Gastrocnemius medialis (tissue), 4 donors: ENCODE measurements at regions not wholly inside any gene's neighbourhood (a gene's known extent, or its start where the extent isn't known, plus 50 kb on each side); places are given as distances from the start of the nearest gene placed in this dataset.
A peak's percentile ranks its signal among the peaks of the same experiment; 100 is the strongest.

Source experiments
- ATAC-seq, 2 donors: fragments of 150-250 bp; one replicate each; pipeline ENCODE4 v1.9.1; 2016
- DNase-seq, 2 donors: peaks; one replicate each; pipeline ENCODE4 v3.0.0-alpha.2; 2019
- H3K27ac ChIP-seq, 4 donors: fragments of 200-600 bp; sonication (generic); 1 replicate in 1 of 4; 2 replicates in 3 of 4; pipeline ENCODE4 v1.5.1; 2016 to 2018; ENCODE audit warnings: mild to moderate bottlenecking in 2 of 4, moderate library complexity in 1 of 4
- H3K27me3 ChIP-seq, 3 donors: fragments of 200-600 bp; sonication (generic) in 2 of 3; 1 replicate in 1 of 3; 2 replicates in 2 of 3; pipeline versions ENCODE4 v1.5.1 to v1.6.0; 2016 to 2019; ENCODE audit warnings: mild to moderate bottlenecking in 1 of 3, moderate library complexity in 1 of 3
- H3K36me3 ChIP-seq, 2 donors: fragments of 200-600 bp; sonication (generic) in 1 of 2; one replicate each; pipeline ENCODE4 v1.5.1; 2017 to 2018
- H3K4me1 ChIP-seq, 2 donors: fragments of 200-600 bp; sonication (generic) in 1 of 2; one replicate each; pipeline ENCODE4 v1.5.1; 2016 to 2017; ENCODE audit warnings: mild to moderate bottlenecking in 2 of 2
- H3K4me3 ChIP-seq, 4 donors: fragments of 200-600 bp; sonication (generic) in 3 of 4; 1 replicate in 1 of 4; 2 replicates in 3 of 4; pipeline ENCODE4 v1.5.1; 2016 to 2019; ENCODE audit warnings: mild to moderate bottlenecking in 2 of 4
- H3K9me3 ChIP-seq, 3 donors: fragments of 200-600 bp; sonication (generic) in 2 of 3; 1 replicate in 1 of 3; 2 replicates in 2 of 3; pipeline ENCODE4 v1.5.1; 2016 to 2019
- CTCF ChIP-seq, 5 experiments: fragments of 450-650 bp in 3 of 5; fragments of 200-600 bp in 2 of 5; sonication (generic) in 2 of 5; IDR thresholded peaks in 4 of 5; conservative IDR thresholded peaks in 1 of 5; 1 replicate in 4 of 5; 2 replicates in 1 of 5; pipeline ENCODE4 v1.5.1; 2016 to 2019; ENCODE audit warnings: antibody characterized with exemption in 5 of 5, mild to moderate bottlenecking in 3 of 5, moderate library complexity in 3 of 5
- POLR2A ChIP-seq, 2 donors: fragments of 450-650 bp; IDR thresholded peaks; one replicate each; pipeline ENCODE4 v1.6.1; 2017; ENCODE audit warnings: antibody characterized with exemption in 2 of 2, mild to moderate bottlenecking in 2 of 2, moderate library complexity in 2 of 2
- in situ Hi-C, 4 donors: fragments of 200-750 bp; cut with MboI; loops; one replicate each; pipeline versions ENCODE4 v1.15.0 to v1.8.0; 2017; ENCODE audit warnings: low sequenced_read_pairs in 4 of 4
- intact Hi-C: fragments of 100-400 bp; cut with DNase I; formaldehyde crosslinking; loops from one replicate; pipeline ENCODE4 v1.15.1; 2023; ENCODE audit warnings: low total_unique reads

GRCh38 chr1:56191369-56191768, 388.0 kb downstream of the PLPP3 start:
- no peak overlapping the region for H3K4me3 ChIP-seq
- H3K4me1 ChIP-seq = peaks cover 24 to 27% of the 10 kb centered on the region in 2 donors
- ATAC-seq = peak in 1 of 2 donors; percentile 30
- no peaks in the 10 kb centered on the region for H3K27me3 ChIP-seq
- no peaks in the 10 kb centered on the region for H3K9me3 ChIP-seq
- in situ Hi-C loops (no loop called here), intact Hi-C loops (no loop called here)
- H3K27ac ChIP-seq = peak overlapping the region in 2 of 4 donors; percentile 8 to 37
- H3K36me3 ChIP-seq = no peaks in the 10 kb centered on the region
- no peak for DNase-seq
- TF ChIP-seq CTCF (IDR thresholded peaks at IDR 0.05 in 4 of 5, conservative IDR thresholded peaks at IDR 0.05 in 1 of 5) (no peak), POLR2A (IDR thresholded peaks at IDR 0.05) (no peak)

- Histone ChIP-seq H3K4me3 (no peak overlapping the region), H3K36me3 (no peaks in the 10 kb centered on the region), H3K9me3 (no peaks in the 10 kb centered on the region), H3K4me1 (peaks cover 24 to 27% of the 10 kb centered on the region in 2 donors), H3K27ac (peak overlapping the region in 3 of 4 donors; percentile 8 to 43 (median 37)), H3K27me3 (no peaks in the 10 kb centered on the region)
- ATAC-seq = no peak
- intact Hi-C loops = no loop called here
- DNase-seq = peak in 1 of 2 donors; percentile 19
- in situ Hi-C loops = no loop called here
- no peak for TF ChIP-seq CTCF (IDR thresholded peaks at IDR 0.05 in 4 of 5, conservative IDR thresholded peaks at IDR 0.05 in 1 of 5)
- no peak for TF ChIP-seq POLR2A (IDR thresholded peaks at IDR 0.05)
Measured at GRCh38 chr1:56190806-56191365, 388.5 kb downstream of the PLPP3 start.

- in situ Hi-C loops = no loop called here
- peak; percentile 42 to 74 for ATAC-seq
Measured at GRCh38 chr1:56189946-56190805, 389.2 kb downstream of the PLPP3 start.

GRCh38 chr1:56189454-56189853, 389.9 kb downstream of the PLPP3 start:
- ATAC-seq (no peak), DNase-seq (no peak)
- Histone ChIP-seq H3K9me3 (no peaks in the 10 kb centered on the region), H3K27ac (peak overlapping the region in 3 of 4 donors; percentile 36 to 43 (median 37)), H3K4me3 (no peak overlapping the region), H3K27me3 (no peaks in the 10 kb centered on the region), H3K36me3 (no peaks in the 10 kb centered on the region), H3K4me1 (peaks cover 24 to 27% of the 10 kb centered on the region in 2 donors)
- no peak for TF ChIP-seq CTCF (IDR thresholded peaks at IDR 0.05 in 4 of 5, conservative IDR thresholded peaks at IDR 0.05 in 1 of 5)
- no peak for TF ChIP-seq POLR2A (IDR thresholded peaks at IDR 0.05)
- in situ Hi-C loops = no loop called here
- intact Hi-C loops = loop anchor here (5.0 kb wide), 1 partner anchor 117 kb away; no protein-coding TSS in a partner anchor

More at GRCh38 chr1:56189946-56190805, 389.2 kb downstream of the PLPP3 start:
- TF ChIP-seq POLR2A (IDR thresholded peaks at IDR 0.05) (no peak), CTCF (IDR thresholded peaks at IDR 0.05 in 4 of 5, conservative IDR thresholded peaks at IDR 0.05 in 1 of 5) (peak in 4 of 5 experiments; percentile 16 to 54 (median 47))
- H3K27ac ChIP-seq = peak overlapping the region in 3 of 4 donors; percentile 36 to 43 (median 37)
- H3K4me1 ChIP-seq = peaks cover 24 to 27% of the 10 kb centered on the region in 2 donors
- peak in 1 of 2 donors; percentile 25 for DNase-seq
- H3K36me3 ChIP-seq = no peaks in the 10 kb centered on the region
- H3K4me3 ChIP-seq = no peak overlapping the region
- intact Hi-C loops = loop anchor here (5.0 kb wide), 1 partner anchor 118 kb away; no protein-coding TSS in a partner anchor
- H3K9me3 ChIP-seq = no peaks in the 10 kb centered on the region
- H3K27me3 ChIP-seq = no peaks in the 10 kb centered on the region
